CD14-positive monocyte (primary cell): ENCODE measurements at regions not wholly inside any gene's neighbourhood (a gene's known extent, or its start where the extent isn't known, plus 50 kb on each side); places are given as distances from the start of the nearest gene placed in this dataset.

ENCODE experiments used
- DNase-seq, 3 donors: peaks; one replicate each; pipeline ENCODE4 v3.0.0-alpha.2; 2011 to 2022
- H2AFZ ChIP-seq: 2 replicates; pipeline ENCODE4 v1.6.0; 2012; ENCODE audit warnings: mild to moderate bottlenecking, low read depth, low read length, inconsistent platforms; ENCODE audit not compliant: insufficient read depth, poor library complexity, severe bottlenecking
- H3K27ac ChIP-seq, 2 donors: 1 replicate in 1 of 2; 2 replicates in 1 of 2; pipeline ENCODE4 v1.5.1; 2012 to 2013; ENCODE audit warnings: low read length in 2 of 2, control low read depth in 1 of 2, inconsistent platforms in 1 of 2, low read depth in 1 of 2, mild to moderate bottlenecking in 1 of 2
- H3K27me3 ChIP-seq, 2 donors: one replicate each; pipeline versions ENCODE4 v1.6.0 to v1.6.1; 2011 to 2013; ENCODE audit warnings: low read length in 2 of 2; ENCODE audit not compliant: control insufficient read depth in 2 of 2, insufficient read depth in 2 of 2
- H3K36me3 ChIP-seq, 2 donors: replicated peaks in 1 of 2; 1 replicate in 1 of 2; 2 replicates in 1 of 2; pipeline versions ENCODE4 v1.5.1 to v1.6.1; 2012 to 2013; ENCODE audit warnings: low read length in 2 of 2, control low read depth in 1 of 2, inconsistent platforms in 1 of 2, mild to moderate bottlenecking in 1 of 2; ENCODE audit not compliant: insufficient read depth in 2 of 2, control insufficient read depth in 1 of 2
- H3K4me1 ChIP-seq, 2 donors: 1 replicate in 1 of 2; 2 replicates in 1 of 2; pipeline versions ENCODE4 v1.5.1 to v1.6.1; 2012 to 2013; ENCODE audit warnings: low read length in 2 of 2, control low read depth in 1 of 2, inconsistent platforms in 1 of 2, mild to moderate bottlenecking in 1 of 2, moderate library complexity in 1 of 2; ENCODE audit not compliant: insufficient read depth in 2 of 2, control insufficient read depth in 1 of 2
- H3K4me2 ChIP-seq: replicated peaks from 2 replicates; pipeline ENCODE3; 2012; ENCODE audit warnings: low read length, moderate library complexity, mild to moderate bottlenecking; ENCODE audit not compliant: poor library complexity, severe bottlenecking; ENCODE audit errors: extremely low read depth
- H3K4me3 ChIP-seq, 3 experiments: fragments of 200-600 bp in 1 of 3; sonication (generic) in 1 of 3; replicated peaks in 1 of 3; 1 replicate in 2 of 3; 2 replicates in 1 of 3; pipeline ENCODE4 v1.5.1; 2011 to 2013; ENCODE audit warnings: low read length in 3 of 3, mild to moderate bottlenecking in 3 of 3, control low read depth in 2 of 3, low read depth in 2 of 3, inconsistent platforms in 1 of 3, moderate library complexity in 1 of 3
- H3K79me2 ChIP-seq: 2 replicates; pipeline ENCODE4 v1.6.0; 2012; ENCODE audit warnings: mild to moderate bottlenecking, control low read depth, inconsistent platforms, low read length, moderate library complexity; ENCODE audit not compliant: insufficient read depth
- H3K9ac ChIP-seq: 2 replicates; pipeline ENCODE4 v1.6.0; 2017; ENCODE audit warnings: low read length, mild to moderate bottlenecking; ENCODE audit not compliant: insufficient read depth, poor library complexity, severe bottlenecking
- H3K9me3 ChIP-seq, 2 donors: replicated peaks in 1 of 2; 1 replicate in 1 of 2; 2 replicates in 1 of 2; pipeline versions ENCODE4 v1.5.1 to v1.6.1; 2012 to 2013; ENCODE audit warnings: low read length in 2 of 2, control low read depth in 1 of 2; ENCODE audit not compliant: control insufficient read depth in 1 of 2, insufficient read depth in 1 of 2
- H4K20me1 ChIP-seq: 2 replicates; pipeline ENCODE4 v1.6.0; 2012; ENCODE audit warnings: mild to moderate bottlenecking, low read length, control low read depth, moderate library complexity; ENCODE audit not compliant: insufficient read depth
- H3K27ac Mint-ChIP-seq, 7 donors: one replicate each; pipeline ENCODE4 v1.8.0; 2020; ENCODE audit warnings: mild to moderate bottlenecking in 7 of 7, mixed read lengths in 7 of 7, moderate library complexity in 6 of 7, inconsistent platforms in 2 of 7
- H3K27me3 Mint-ChIP-seq, 3 donors: one replicate each; pipeline ENCODE4 v1.8.0; 2021 to 2022; ENCODE audit warnings: low read depth in 3 of 3, mild to moderate bottlenecking in 3 of 3, mixed read lengths in 3 of 3, moderate library complexity in 3 of 3, inconsistent platforms in 1 of 3
- H3K36me3 Mint-ChIP-seq, 2 donors: one replicate each; pipeline ENCODE4 v1.8.0; 2020; ENCODE audit warnings: mixed read lengths in 2 of 2, inconsistent platforms in 1 of 2, mild to moderate bottlenecking in 1 of 2
- H3K4me1 Mint-ChIP-seq: one replicate; pipeline ENCODE4 v1.8.0; 2020; ENCODE audit warnings: mild to moderate bottlenecking, mixed read lengths
- H3K4me3 Mint-ChIP-seq, 2 donors: one replicate each; pipeline ENCODE4 v1.8.0; 2020; ENCODE audit warnings: mild to moderate bottlenecking in 2 of 2, mixed read lengths in 2 of 2, moderate library complexity in 1 of 2
- H3K9me3 Mint-ChIP-seq, 7 donors: one replicate each; pipeline ENCODE4 v1.8.0; 2020 to 2022; ENCODE audit warnings: mixed read lengths in 7 of 7, mild to moderate bottlenecking in 6 of 7, moderate library complexity in 6 of 7, inconsistent platforms in 2 of 7
- CTCF ChIP-seq: fragments of 200-600 bp; IDR thresholded peaks from one replicate; pipeline ENCODE4 v1.8.0; 2022; ENCODE audit warnings: antibody characterized with exemption, mild to moderate bottlenecking
- WGBS: methylation state at CpG from one replicate; pipeline ENCODE4 v1.1.5; 2013; ENCODE audit warnings: missing lambda C conversion rate; ENCODE audit not compliant: insufficient coverage; 5-methylcytosine and 5-hydroxymethylcytosine counted together
- intact Hi-C, 2 donors: fragments of 100-400 bp; cut with micrococcal nuclease; formaldehyde crosslinking; loops; one replicate each; pipeline versions ENCODE4 v1.15.0 to v1.15.1; 2023

GRCh38 chr22:49490692-49491091 is 337.0 kb downstream of the BRD1 start:
- H3K9me3 ChIP-seq: no peaks in the 10 kb centered on the region
- Mint-ChIP-seq H3K36me3 (no peaks in the 10 kb centered on the region), H3K4me1 (peaks cover 8% of the 10 kb centered on the region), H3K27ac (no peak overlapping the region), H3K9me3 (peaks cover 0 to 6% (median 3%) of the 10 kb centered on the region in 7 donors), H3K4me3 (no peak overlapping the region), H3K27me3 (peaks cover 0 to 8% (median 1%) of the 10 kb centered on the region in 3 donors)
- no peak overlapping the region for H3K4me2 ChIP-seq
- H3K4me3 ChIP-seq: no peak overlapping the region
- no peak overlapping the region for H2AFZ ChIP-seq
- no peaks in the 10 kb centered on the region for H3K27me3 ChIP-seq
- intact Hi-C loops: no loop called here
- no peaks in the 10 kb centered on the region for H3K36me3 ChIP-seq
- no peak overlapping the region for H3K9ac ChIP-seq
- no peaks in the 10 kb centered on the region for H4K20me1 ChIP-seq
- no peak for DNase-seq
- H3K27ac ChIP-seq: no peak overlapping the region
- no peaks in the 10 kb centered on the region for H3K79me2 ChIP-seq
- H3K4me1 ChIP-seq: peaks cover 6 to 8% of the 10 kb centered on the region in 2 donors
- WGBS: 95% methylated on average over 17 of the region's 18 CpGs
- TF ChIP-seq CTCF: no peak

- peaks cover 14 to 17% of the 10 kb centered on the region in 2 donors for H3K4me1 ChIP-seq
- no peak overlapping the region for H3K4me3 Mint-ChIP-seq
- H3K9me3 Mint-ChIP-seq: peaks cover 0 to 6% (median under 1%) of the 10 kb centered on the region in 7 donors
- H3K27ac Mint-ChIP-seq: no peak overlapping the region
- no peaks in the 10 kb centered on the region for H3K9me3 ChIP-seq
- no peak for DNase-seq
- TF ChIP-seq CTCF: no peak
- H3K27ac ChIP-seq: no peak overlapping the region
- no peaks in the 10 kb centered on the region for H3K36me3 ChIP-seq
- peaks cover 17% of the 10 kb centered on the region for H3K4me1 Mint-ChIP-seq
- 99% methylated on average over 7 of the region's 7 CpGs for whole genome bisulfite sequencing
- no peaks in the 10 kb centered on the region for H3K79me2 ChIP-seq
- no peak overlapping the region for H3K9ac ChIP-seq
- H3K27me3 ChIP-seq: no peaks in the 10 kb centered on the region
- H2AFZ ChIP-seq: no peak overlapping the region
- peaks cover 0 to 8% (median 1%) of the 10 kb centered on the region in 3 donors for H3K27me3 Mint-ChIP-seq
- H4K20me1 ChIP-seq: no peaks in the 10 kb centered on the region
- H3K4me3 ChIP-seq: no peak overlapping the region
- no peak overlapping the region for H3K4me2 ChIP-seq
- intact Hi-C loops: no loop called here
- H3K36me3 Mint-ChIP-seq: no peaks in the 10 kb centered on the region
These were observed 337.9 kb downstream of the BRD1 start for GRCh38 chr22:49489821-49490220.
